Neutrophil (primary cell): ENCODE measurements at regions not wholly inside any gene's neighbourhood (a gene's known extent, or its start where the extent isn't known, plus 50 kb on each side); places are given as distances from the start of the nearest gene placed in this dataset.

Source experiments
- H3K27ac ChIP-seq: fragments of 200-600 bp; sonication (generic); 2 replicates; pipeline ENCODE4 v1.5.1; 2016; ENCODE audit warnings: mild to moderate bottlenecking, moderate library complexity
- H3K27me3 ChIP-seq: fragments of 200-600 bp; sonication (generic); 2 replicates; pipeline ENCODE4 v1.6.0; 2016; ENCODE audit warnings: mild to moderate bottlenecking
- H3K36me3 ChIP-seq: fragments of 200-600 bp; sonication (generic); 2 replicates; pipeline ENCODE4 v1.5.1; 2017
- H3K4me1 ChIP-seq, 2 experiments: fragments of 200-600 bp in 1 of 2; sonication (generic) in 1 of 2; 1 replicate in 1 of 2; 2 replicates in 1 of 2; pipeline versions ENCODE4 v1.5.1 to v1.6.1; 2013 to 2016; ENCODE audit warnings: low read depth in 1 of 2, low read length in 1 of 2, mild to moderate bottlenecking in 1 of 2, moderate library complexity in 1 of 2; ENCODE audit not compliant: control insufficient read depth in 1 of 2, insufficient read depth in 1 of 2
- H3K4me3 ChIP-seq, 2 experiments: fragments of 200-600 bp in 1 of 2; sonication (generic) in 1 of 2; 1 replicate in 1 of 2; 2 replicates in 1 of 2; pipeline ENCODE4 v1.5.1; 2013 to 2016; ENCODE audit warnings: low read depth in 1 of 2, low read length in 1 of 2, mild to moderate bottlenecking in 1 of 2, moderate library complexity in 1 of 2
- H3K9me3 ChIP-seq: fragments of 200-600 bp; sonication (generic); 2 replicates; pipeline ENCODE4 v1.5.1; 2016
- TF ChIP-seq, protein P1 (sequence below): fragments of 200-600 bp; sonication (generic); IDR thresholded peaks from 2 replicates; pipeline ENCODE4 v1.5.1; 2016; ENCODE audit warnings: antibody characterized with exemption

DNA sequence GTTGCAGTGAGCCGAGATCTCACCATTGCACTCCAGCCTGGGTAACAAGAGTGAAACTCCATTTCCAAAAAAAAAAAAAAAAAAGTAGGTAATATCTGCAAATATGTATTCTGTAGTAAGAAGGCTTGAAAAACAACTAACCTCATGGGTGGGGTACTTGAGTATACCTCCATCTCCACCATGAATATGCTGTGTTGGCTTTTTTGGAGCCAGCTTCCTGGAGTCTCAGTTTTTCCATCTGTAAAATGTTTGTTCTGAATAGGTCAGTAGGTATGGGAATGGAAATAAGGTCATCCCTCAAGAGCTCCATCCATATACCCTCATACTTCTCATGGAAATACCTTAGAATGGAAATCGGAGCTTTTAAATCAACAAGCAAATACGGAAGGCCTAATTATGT lies 430.0 kb upstream of the FAM98A start:
- no peaks in the 10 kb centered on the region for H3K4me1 ChIP-seq
- no peaks in the 10 kb centered on the region for H3K9me3 ChIP-seq
- no peaks in the 10 kb centered on the region for H3K27me3 ChIP-seq
- H3K27ac ChIP-seq, result no peak overlapping the region
- TF ChIP-seq, protein P1, sequence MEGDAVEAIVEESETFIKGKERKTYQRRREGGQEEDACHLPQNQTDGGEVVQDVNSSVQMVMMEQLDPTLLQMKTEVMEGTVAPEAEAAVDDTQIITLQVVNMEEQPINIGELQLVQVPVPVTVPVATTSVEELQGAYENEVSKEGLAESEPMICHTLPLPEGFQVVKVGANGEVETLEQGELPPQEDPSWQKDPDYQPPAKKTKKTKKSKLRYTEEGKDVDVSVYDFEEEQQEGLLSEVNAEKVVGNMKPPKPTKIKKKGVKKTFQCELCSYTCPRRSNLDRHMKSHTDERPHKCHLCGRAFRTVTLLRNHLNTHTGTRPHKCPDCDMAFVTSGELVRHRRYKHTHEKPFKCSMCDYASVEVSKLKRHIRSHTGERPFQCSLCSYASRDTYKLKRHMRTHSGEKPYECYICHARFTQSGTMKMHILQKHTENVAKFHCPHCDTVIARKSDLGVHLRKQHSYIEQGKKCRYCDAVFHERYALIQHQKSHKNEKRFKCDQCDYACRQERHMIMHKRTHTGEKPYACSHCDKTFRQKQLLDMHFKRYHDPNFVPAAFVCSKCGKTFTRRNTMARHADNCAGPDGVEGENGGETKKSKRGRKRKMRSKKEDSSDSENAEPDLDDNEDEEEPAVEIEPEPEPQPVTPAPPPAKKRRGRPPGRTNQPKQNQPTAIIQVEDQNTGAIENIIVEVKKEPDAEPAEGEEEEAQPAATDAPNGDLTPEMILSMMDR, result no peak
- no peaks in the 10 kb centered on the region for H3K36me3 ChIP-seq
- no peak overlapping the region for H3K4me3 ChIP-seq

DNA sequence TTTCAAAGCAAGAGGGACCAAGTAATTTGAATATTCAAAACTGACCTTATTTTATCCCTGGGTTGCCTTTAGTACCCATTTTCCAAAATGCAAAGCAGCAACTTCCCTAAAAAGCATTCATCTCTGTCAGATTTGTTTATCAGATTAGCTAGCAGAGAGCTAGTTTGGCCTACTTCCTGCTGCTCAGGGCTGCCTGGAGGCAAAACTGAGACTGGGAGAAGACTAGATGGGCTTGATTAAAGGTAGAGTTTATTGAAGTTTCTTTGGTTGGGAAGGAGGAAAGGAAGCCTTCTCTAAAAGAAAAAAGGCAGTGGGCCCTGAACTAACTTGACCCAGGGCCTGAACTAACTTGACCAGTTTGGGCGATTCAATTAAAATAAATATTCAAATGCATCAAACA lies 426.1 kb upstream of the FAM98A start:
- no peaks in the 10 kb centered on the region for H3K9me3 ChIP-seq
- no peak overlapping the region for H3K27ac ChIP-seq
- TF ChIP-seq, protein P1, result no peak
- H3K4me1 ChIP-seq, result no peaks in the 10 kb centered on the region
- no peaks in the 10 kb centered on the region for H3K36me3 ChIP-seq
- H3K27me3 ChIP-seq, result no peaks in the 10 kb centered on the region
- H3K4me3 ChIP-seq, result no peak overlapping the region

DNA sequence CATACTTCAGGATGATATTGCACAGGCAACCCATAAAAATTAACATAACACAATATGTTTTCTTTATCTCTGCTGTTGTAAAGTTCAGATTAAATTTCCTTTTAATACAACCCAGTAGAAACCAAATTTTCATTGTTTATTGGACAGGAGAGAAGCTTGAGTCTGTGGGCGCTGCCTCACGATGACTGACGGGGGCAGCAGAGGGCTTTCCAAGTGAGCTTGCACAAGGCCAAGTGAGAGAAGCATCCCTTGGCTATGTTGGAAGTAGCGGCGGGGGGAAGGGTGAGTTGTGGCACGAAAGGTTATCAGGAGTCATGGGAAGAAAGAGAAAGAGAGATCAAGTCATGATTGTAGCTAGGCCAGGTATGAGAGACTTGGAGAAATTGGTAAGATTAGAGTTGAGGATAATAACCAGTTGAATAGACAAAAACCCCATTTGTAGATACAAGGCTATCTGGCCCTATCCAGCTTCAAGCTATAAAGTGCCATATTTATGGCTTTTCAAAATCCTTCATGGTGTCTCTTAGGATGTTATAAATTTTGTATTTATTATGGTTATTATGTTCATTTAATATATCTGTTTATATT lies 413.7 kb upstream of the FAM98A start:
- Histone ChIP-seq H3K4me1 (no peaks in the 10 kb centered on the region), H3K27ac (no peak overlapping the region), H3K4me3 (no peak overlapping the region), H3K36me3 (no peaks in the 10 kb centered on the region), H3K9me3 (no peaks in the 10 kb centered on the region), H3K27me3 (no peaks in the 10 kb centered on the region)
- TF ChIP-seq, protein P1, result no peak

DNA sequence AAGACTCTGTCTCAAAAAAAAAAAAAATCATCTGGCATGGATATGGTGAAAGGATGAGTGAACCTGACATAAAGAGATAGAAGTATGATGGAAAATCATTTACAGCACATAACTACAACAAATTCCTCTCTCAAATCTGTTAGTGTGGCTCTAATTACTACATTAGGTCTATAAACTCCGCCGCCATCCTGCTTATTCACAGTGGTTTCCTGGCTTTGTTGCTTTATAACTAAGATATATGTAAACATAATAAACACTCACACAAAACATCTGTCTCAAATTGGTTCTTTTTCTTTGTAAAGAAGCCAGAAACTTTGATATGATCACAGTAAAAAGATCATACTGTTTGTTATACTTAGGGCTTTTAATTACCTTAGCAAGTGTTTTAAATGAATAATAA lies 412.6 kb upstream of the FAM98A start:
- TF ChIP-seq, protein P1, result no peak
- no peaks in the 10 kb centered on the region for H3K36me3 ChIP-seq

DNA sequence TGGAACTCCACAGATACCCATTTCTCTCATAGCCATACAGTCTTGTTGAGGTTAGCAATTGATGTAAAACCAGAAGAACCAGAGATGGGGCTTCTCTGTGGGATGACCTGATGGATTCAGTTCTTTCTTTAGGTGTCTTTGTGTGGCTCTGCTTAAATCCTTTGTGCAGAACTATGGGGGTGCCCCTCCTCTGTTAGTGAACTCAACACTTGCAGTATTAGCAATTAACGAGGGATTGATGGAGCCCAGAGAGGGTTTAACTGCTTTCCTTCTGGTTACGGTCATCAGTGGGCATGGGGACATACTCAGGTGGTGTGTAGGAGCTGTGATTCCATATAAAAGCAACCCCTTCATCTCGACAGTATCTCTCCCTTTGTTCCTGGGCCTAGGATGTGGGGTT lies 406.8 kb upstream of the FAM98A start:
- Histone ChIP-seq H3K9me3 (no peaks in the 10 kb centered on the region), H3K27ac (no peak overlapping the region), H3K4me1 (no peaks in the 10 kb centered on the region), H3K4me3 (no peak overlapping the region), H3K36me3 (no peaks in the 10 kb centered on the region), H3K27me3 (no peaks in the 10 kb centered on the region)
- TF ChIP-seq, protein P1, result no peak

More for the DNA sequence above, 412.6 kb upstream of the FAM98A start:
- Histone ChIP-seq H3K9me3 (no peaks in the 10 kb centered on the region), H3K4me1 (no peaks in the 10 kb centered on the region), H3K27ac (no peak overlapping the region), H3K4me3 (no peak overlapping the region), H3K27me3 (no peaks in the 10 kb centered on the region)

DNA sequence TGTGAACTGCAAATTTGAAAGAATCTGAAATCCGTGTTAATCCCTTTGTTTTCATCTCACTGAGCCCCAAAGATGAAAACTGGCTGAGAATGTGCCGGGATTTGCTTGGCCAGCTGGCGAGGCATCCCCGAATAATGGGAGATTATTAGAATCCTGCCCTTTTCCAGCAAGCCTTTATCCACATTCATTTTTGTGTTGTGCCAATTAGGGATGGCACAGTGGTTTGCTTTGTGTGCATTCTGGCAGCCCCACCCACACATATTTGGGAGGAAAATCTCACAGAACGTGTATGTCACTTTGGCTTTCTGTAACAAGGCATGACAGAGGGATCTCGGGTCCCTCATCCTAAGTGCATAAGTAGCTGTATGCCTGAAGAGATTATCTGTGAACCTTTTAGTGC lies 405.8 kb upstream of the FAM98A start:
- Histone ChIP-seq H3K36me3 (no peaks in the 10 kb centered on the region), H3K27ac (no peak overlapping the region), H3K4me3 (no peak overlapping the region), H3K27me3 (no peaks in the 10 kb centered on the region), H3K4me1 (no peaks in the 10 kb centered on the region), H3K9me3 (no peaks in the 10 kb centered on the region)
- TF ChIP-seq, protein P1, result no peak
